Smooth muscle cell (in vitro differentiated cells): ENCODE measurements at regions not wholly inside any gene's neighbourhood (a gene's known extent, or its start where the extent isn't known, plus 50 kb on each side); places are given as distances from the start of the nearest gene placed in this dataset.
A peak's percentile ranks its signal among the peaks of the same experiment; 100 is the strongest.

ENCODE experiments used
- DNase-seq: peaks from one replicate; lab custom pipeline; 2025; ENCODE audit not compliant: unreplicated experiment; lab: John Stamatoyannopoulos, UW
- H2AFZ ChIP-seq: fragments of 200-600 bp; sonication (generic); 2 replicates; pipeline ENCODE4 v1.6.0; 2016; ENCODE audit warnings: antibody characterized with exemption, low read depth, mild to moderate bottlenecking
- H3F3A ChIP-seq: fragments of 200-600 bp; sonication (generic); 2 replicates; pipeline ENCODE4 v1.6.0; 2017; ENCODE audit warnings: antibody characterized with exemption, low read depth
- H3K27ac ChIP-seq: fragments of 200-600 bp; sonication (generic); 2 replicates; pipeline ENCODE4 v1.5.1; 2016; ENCODE audit warnings: low read depth, mild to moderate bottlenecking
- H3K27me3 ChIP-seq: fragments of 200-600 bp; sonication (generic); 2 replicates; pipeline ENCODE4 v1.6.1; 2016; ENCODE audit warnings: low read depth, mild to moderate bottlenecking
- H3K36me3 ChIP-seq: fragments of 200-600 bp; sonication (generic); 2 replicates; pipeline ENCODE4 v1.5.1; 2016; ENCODE audit warnings: low read depth
- H3K4me1 ChIP-seq: fragments of 200-600 bp; sonication (generic); 2 replicates; pipeline ENCODE4 v1.5.1; 2016; ENCODE audit warnings: low read depth
- H3K4me2 ChIP-seq: fragments of 200-600 bp; sonication (generic); 2 replicates; pipeline ENCODE4 v1.6.0; 2016; ENCODE audit warnings: mild to moderate bottlenecking
- H3K4me3 ChIP-seq: fragments of 200-600 bp; sonication (generic); 2 replicates; pipeline ENCODE4 v1.5.1; 2016; ENCODE audit warnings: mild to moderate bottlenecking
- H3K79me2 ChIP-seq: fragments of 200-600 bp; sonication (generic); 2 replicates; pipeline ENCODE4 v1.6.0; 2016; ENCODE audit warnings: low read depth, mild to moderate bottlenecking
- H3K9ac ChIP-seq: fragments of 200-600 bp; sonication (generic); 2 replicates; pipeline ENCODE4 v1.6.0; 2016; ENCODE audit warnings: low read depth
- H3K9me3 ChIP-seq: fragments of 200-600 bp; sonication (generic); replicated peaks from 2 replicates; pipeline ENCODE4 v1.5.1; 2016; ENCODE audit warnings: low read depth
- H4K20me1 ChIP-seq: fragments of 200-600 bp; sonication (generic); 2 replicates; pipeline ENCODE4 v1.6.0; 2016; ENCODE audit warnings: low read depth
- WGBS: methylation state at CpG from one replicate; pipeline ENCODE4 v1.1.7; 2016; ENCODE audit warnings: low lambda C conversion rate; 5-methylcytosine and 5-hydroxymethylcytosine counted together
- TF ChIP-seq, protein P1 (sequence below): fragments of 200-600 bp; sonication (generic); IDR thresholded peaks from 2 replicates; pipeline ENCODE4 v1.5.1; 2017; ENCODE audit warnings: borderline replicate concordance, mild to moderate bottlenecking, antibody characterized with exemption; ENCODE audit not compliant: insufficient read depth, poor library complexity, severe bottlenecking

DNA sequence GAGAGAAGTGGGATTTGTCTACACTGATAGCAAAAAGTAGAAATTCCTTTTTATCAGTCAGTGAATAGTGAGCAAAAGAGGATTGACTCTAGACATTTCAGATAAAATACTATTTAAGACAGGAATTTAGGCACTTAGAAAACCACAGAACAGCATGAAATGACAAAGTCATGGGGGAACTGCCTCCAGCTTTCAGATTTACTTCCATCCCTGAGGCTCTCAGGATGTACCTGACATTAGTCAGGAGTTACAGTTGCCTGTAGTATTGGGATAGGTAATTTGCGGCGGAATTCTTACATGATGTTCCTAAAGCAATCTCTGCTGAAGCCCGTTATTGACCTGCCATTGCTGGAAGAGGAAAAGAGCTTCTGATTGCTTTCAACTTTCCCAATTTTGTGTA, 337.1 kb upstream of the MAP2 start:
- no peaks in the 10 kb centered on the region for H3K9me3 ChIP-seq
- H3K27me3 ChIP-seq = no peaks in the 10 kb centered on the region
- no peaks in the 10 kb centered on the region for H3K36me3 ChIP-seq
- peak overlapping the region; percentile 38 for H3K27ac ChIP-seq
- no peak overlapping the region for H3K4me3 ChIP-seq
- no peaks in the 10 kb centered on the region for H4K20me1 ChIP-seq
- H2AFZ ChIP-seq = no peak overlapping the region
- H3K4me2 ChIP-seq = peak overlapping the region; percentile 27
- TF ChIP-seq, protein P1, sequence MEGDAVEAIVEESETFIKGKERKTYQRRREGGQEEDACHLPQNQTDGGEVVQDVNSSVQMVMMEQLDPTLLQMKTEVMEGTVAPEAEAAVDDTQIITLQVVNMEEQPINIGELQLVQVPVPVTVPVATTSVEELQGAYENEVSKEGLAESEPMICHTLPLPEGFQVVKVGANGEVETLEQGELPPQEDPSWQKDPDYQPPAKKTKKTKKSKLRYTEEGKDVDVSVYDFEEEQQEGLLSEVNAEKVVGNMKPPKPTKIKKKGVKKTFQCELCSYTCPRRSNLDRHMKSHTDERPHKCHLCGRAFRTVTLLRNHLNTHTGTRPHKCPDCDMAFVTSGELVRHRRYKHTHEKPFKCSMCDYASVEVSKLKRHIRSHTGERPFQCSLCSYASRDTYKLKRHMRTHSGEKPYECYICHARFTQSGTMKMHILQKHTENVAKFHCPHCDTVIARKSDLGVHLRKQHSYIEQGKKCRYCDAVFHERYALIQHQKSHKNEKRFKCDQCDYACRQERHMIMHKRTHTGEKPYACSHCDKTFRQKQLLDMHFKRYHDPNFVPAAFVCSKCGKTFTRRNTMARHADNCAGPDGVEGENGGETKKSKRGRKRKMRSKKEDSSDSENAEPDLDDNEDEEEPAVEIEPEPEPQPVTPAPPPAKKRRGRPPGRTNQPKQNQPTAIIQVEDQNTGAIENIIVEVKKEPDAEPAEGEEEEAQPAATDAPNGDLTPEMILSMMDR = no peak
- H3K9ac ChIP-seq = no peak overlapping the region
- peaks cover 3% of the 10 kb centered on the region for H3F3A ChIP-seq
- no peaks in the 10 kb centered on the region for H3K4me1 ChIP-seq
- no peak for DNase-seq
- H3K79me2 ChIP-seq = no peaks in the 10 kb centered on the region
- 68% methylated on average over 3 of the region's 3 CpGs for WGBS

DNA sequence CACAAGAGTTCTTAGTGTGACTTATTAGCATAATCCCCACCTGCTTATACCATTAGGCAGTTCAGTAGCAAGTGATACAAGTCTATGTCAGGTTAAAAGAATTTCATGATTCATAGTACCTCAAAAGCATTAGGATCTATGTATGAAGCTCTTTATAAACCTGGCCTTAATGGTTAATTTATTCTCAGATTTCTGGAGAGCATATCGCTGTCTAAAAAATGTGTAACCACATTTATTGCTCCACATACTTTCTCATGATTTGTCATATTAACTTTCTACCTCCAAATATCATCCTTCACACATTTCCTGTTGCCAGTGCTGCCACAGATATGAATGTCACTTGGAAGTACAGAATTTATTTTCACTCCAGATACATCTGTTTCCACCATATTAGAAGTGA, 332.8 kb upstream of the MAP2 start:
- H3K27ac ChIP-seq = peak overlapping the region; percentile 51
- no peaks in the 10 kb centered on the region for H3K4me1 ChIP-seq
- H3K4me3 ChIP-seq = no peak overlapping the region
- H3F3A ChIP-seq = peaks cover 3% of the 10 kb centered on the region
- H3K4me2 ChIP-seq = no peak overlapping the region
- no peak overlapping the region for H2AFZ ChIP-seq
- WGBS = 70% methylated on average over 1 of the region's 1 CpG
- no peaks in the 10 kb centered on the region for H3K79me2 ChIP-seq
- no peaks in the 10 kb centered on the region for H4K20me1 ChIP-seq
- no peaks in the 10 kb centered on the region for H3K9me3 ChIP-seq
- TF ChIP-seq, protein P1 = no peak
- no peak overlapping the region for H3K9ac ChIP-seq
- DNase-seq = no peak
- no peaks in the 10 kb centered on the region for H3K27me3 ChIP-seq
- H3K36me3 ChIP-seq = no peaks in the 10 kb centered on the region

DNA sequence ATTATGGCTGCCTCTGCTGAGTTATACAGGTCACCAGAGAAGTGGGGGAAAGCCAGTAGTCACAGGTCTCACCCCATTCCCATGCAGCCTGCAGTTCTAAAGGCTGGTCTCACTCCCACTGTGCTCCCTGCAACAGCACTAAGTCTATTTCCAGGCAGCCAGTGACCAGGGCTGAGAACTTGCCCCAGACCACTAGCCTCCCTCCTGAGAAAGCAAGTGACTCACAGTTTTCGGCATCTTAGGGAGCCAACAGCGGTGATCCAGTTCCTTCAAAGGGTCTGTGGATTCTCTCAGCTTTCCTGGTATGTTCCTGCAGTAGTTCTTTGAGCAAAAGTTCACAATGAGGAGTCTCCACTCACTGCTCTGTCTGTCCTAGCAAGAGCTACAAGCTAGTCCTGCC, 329.6 kb upstream of the MAP2 start:
- Histone ChIP-seq H3K27ac (peak overlapping the region; percentile 66), H3K27me3 (no peaks in the 10 kb centered on the region), H3K4me3 (no peak overlapping the region), H3K9me3 (no peaks in the 10 kb centered on the region), H3F3A (no peaks in the 10 kb centered on the region), H3K4me1 (no peaks in the 10 kb centered on the region), H4K20me1 (no peaks in the 10 kb centered on the region), H3K79me2 (no peaks in the 10 kb centered on the region), H3K36me3 (no peaks in the 10 kb centered on the region), H3K9ac (no peak overlapping the region), H3K4me2 (no peak overlapping the region), H2AFZ (no peak overlapping the region)
- WGBS = 26% methylated on average over 2 of the region's 2 CpGs
- TF ChIP-seq, protein P1 = no peak
- no peak for DNase-seq

DNA sequence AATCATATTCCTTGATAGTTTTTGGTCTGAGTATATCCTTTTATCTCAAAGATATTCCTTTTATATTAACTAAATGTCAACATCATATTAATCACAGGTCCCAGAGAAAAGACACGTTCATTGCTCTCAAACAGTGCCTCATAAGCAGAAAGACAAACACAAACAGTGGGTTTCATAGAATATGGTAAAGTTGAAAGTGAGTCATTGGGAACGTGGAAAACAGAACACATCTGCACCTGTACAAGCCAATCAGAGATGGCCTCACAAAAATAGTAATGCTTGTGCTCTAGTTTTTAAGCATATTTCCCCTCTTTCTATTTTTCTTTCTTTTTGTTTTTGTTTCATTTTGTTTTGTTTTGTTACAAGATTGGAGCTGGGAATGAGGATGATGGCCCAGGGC, 328.4 kb upstream of the MAP2 start:
- H3K27me3 ChIP-seq = no peaks in the 10 kb centered on the region
- peak overlapping the region; percentile 66 for H3K27ac ChIP-seq
- no peaks in the 10 kb centered on the region for H3K4me1 ChIP-seq
- no peaks in the 10 kb centered on the region for H3K9me3 ChIP-seq
- WGBS = 77% methylated on average over 2 of the region's 2 CpGs
- H3K9ac ChIP-seq = no peak overlapping the region
- H3K36me3 ChIP-seq = no peaks in the 10 kb centered on the region
- no peak overlapping the region for H2AFZ ChIP-seq
- TF ChIP-seq, protein P1 = no peak
- H3K4me3 ChIP-seq = no peak overlapping the region
- DNase-seq = no peak
- no peak overlapping the region for H3K4me2 ChIP-seq
- no peaks in the 10 kb centered on the region for H4K20me1 ChIP-seq
- no peaks in the 10 kb centered on the region for H3F3A ChIP-seq
- H3K79me2 ChIP-seq = no peaks in the 10 kb centered on the region
